ENCODE measurements at regions not wholly inside any gene's neighbourhood (a gene's known extent, or its start where the extent isn't known, plus 50 kb on each side); places are given as distances from the start of the nearest gene placed in this dataset.

GRCh38 chr10:130954326-130954905, 357.1 kb downstream of the TCERG1L start:
- 57% methylated on average over 4 of the region's 8 CpGs; no CpG with 5 or more reads in 1 of the 2 experiments for WGBS, 2 experiments (ENCODE audit: extremely low coverage in 2 of 2, insufficient read length in 1 of 2)
- no peak for DNase-seq

More at GRCh38 chr10:130954326-130954905, 357.1 kb downstream of the TCERG1L start:
- no peaks in the 10 kb centered on the region for H3K79me1 ChIP-seq (ENCODE audit: low read depth in 1 of 2, low read length in 2 of 2)
- no peak overlapping the region for H4K5ac ChIP-seq (ENCODE audit: low read depth, low read length)
- no peak overlapping the region for H3K27ac ChIP-seq (ENCODE audit: insufficient read depth, low read length)
- no peak overlapping the region for H3K4me2 ChIP-seq (ENCODE audit: low read depth, low read length)
- intact Hi-C loops (cut with micrococcal nuclease), result no loop called here
- ATAC-seq (ENCODE audit: low read depth), result no peak
- H3K9me1 ChIP-seq (ENCODE audit: insufficient read depth, low read length), result no peaks in the 10 kb centered on the region
- no peak overlapping the region for H4K8ac ChIP-seq (ENCODE audit: low read depth in 2 of 2, low read length in 2 of 2)
- H2BK15ac ChIP-seq (ENCODE audit: low read depth, low read length), result no peak overlapping the region
- H2AK5ac ChIP-seq (ENCODE audit: low read depth, low read length), result no peak overlapping the region
- H4K20me1 ChIP-seq (ENCODE audit: insufficient read depth, low read length), result no peaks in the 10 kb centered on the region
- H3K4me1 ChIP-seq (ENCODE audit: control insufficient read depth, insufficient read depth, low read length), result no peaks in the 10 kb centered on the region
- no peak for TF ChIP-seq RAD21 (IDR thresholded peaks at IDR 0.05; ENCODE audit: low read length)
- TF ChIP-seq RFX5 (IDR thresholded peaks at IDR 0.05; ENCODE audit: low read depth, low read length), result no peak
- no peak for TF ChIP-seq CTCF (conservative IDR thresholded peaks at IDR 0.05; ENCODE audit: low read depth, low read length)
- no peak for TF ChIP-seq NFE2L2 (IDR thresholded peaks at IDR 0.05; ENCODE audit: low read depth, low read length)
- TF ChIP-seq MAZ (IDR thresholded peaks at IDR 0.05; ENCODE audit: borderline replicate concordance, low read depth, low read length), result no peak
- TF ChIP-seq ELK1 (IDR thresholded peaks at IDR 0.05; ENCODE audit: borderline replicate concordance, low read depth, low read length), result no peak
- no peak for TF ChIP-seq BHLHE40 (IDR thresholded peaks at IDR 0.05; ENCODE audit: low read depth, low read length)
- no peak for TF ChIP-seq USF2 (IDR thresholded peaks at IDR 0.05; ENCODE audit: low read depth, low read length)
- TF ChIP-seq MXI1 (IDR thresholded peaks at IDR 0.05; ENCODE audit: borderline replicate concordance, low read depth, low read length), result no peak
- TF ChIP-seq FOS (IDR thresholded peaks at IDR 0.05; ENCODE audit: low read depth, low read length), result no peak
- no peak for TF ChIP-seq CEBPB (IDR thresholded peaks at IDR 0.05; ENCODE audit: low read depth, low read length)
- no peak for TF ChIP-seq CHD1 (IDR thresholded peaks at IDR 0.05; ENCODE audit: low read depth, low read length)
- no peak for TF ChIP-seq POLR2A (IDR thresholded peaks at IDR 0.05; ENCODE audit: low read depth, low read length)
- no peak for TF ChIP-seq RCOR1 (IDR thresholded peaks at IDR 0.05; ENCODE audit: insufficient replicate concordance, low read length)
- no peak for TF ChIP-seq MAFK (IDR thresholded peaks at IDR 0.05; ENCODE audit: low read depth, low read length)
- TF ChIP-seq SMC3 (IDR thresholded peaks at IDR 0.05; ENCODE audit: low read depth, low read length), result no peak
- H3K9ac ChIP-seq (ENCODE audit: low read depth, low read length), result no peak overlapping the region
- CTCF ChIA-PET, result no interaction called here
- no peak overlapping the region for H3K18ac ChIP-seq (ENCODE audit: low read depth, low read length)
- no peak overlapping the region for H3K4me3 ChIP-seq (ENCODE audit: insufficient read depth, low read depth, low read length)
- H3K14ac ChIP-seq (replicated peaks; ENCODE audit: low read depth, low read length), result no peak overlapping the region
- no peak overlapping the region for H2BK20ac ChIP-seq (ENCODE audit: low read depth, low read length)
- H2BK5ac ChIP-seq (ENCODE audit: low read depth, low read length, poor library complexity, severe bottlenecking), result no peak overlapping the region
- peaks cover 43% of the 10 kb centered on the region for H3K9me3 ChIP-seq (ENCODE audit: control insufficient read depth, insufficient read depth, low read length)
- no TSS peak for BruUV-seq (replicated peaks)
- no peak overlapping the region for H2AFZ ChIP-seq (replicated peaks; ENCODE audit: low read length, poor library complexity)
- H2BK120ac ChIP-seq (ENCODE audit: low read depth, low read length), result no peak overlapping the region
- no peaks in the 10 kb centered on the region for H3K27me3 ChIP-seq (ENCODE audit: control insufficient read depth, insufficient read depth, low read length)
- POLR2A ChIA-PET (ENCODE audit: unreplicated experiment), result no interaction called here
- H3K23ac ChIP-seq (ENCODE audit: low read depth, low read length), result no peak overlapping the region
- H3K4ac ChIP-seq (ENCODE audit: low read depth, low read length), result no peak overlapping the region
- H3K56ac ChIP-seq (ENCODE audit: extremely low read depth, insufficient read depth, low read length), result no peak overlapping the region
- H4K91ac ChIP-seq (ENCODE audit: insufficient read depth, low read depth, low read length), result no peak overlapping the region
- no peak overlapping the region for H2AK9ac ChIP-seq (replicated peaks; ENCODE audit: low read depth, low read length, poor library complexity)
- H3K36me3 ChIP-seq (ENCODE audit: control insufficient read depth, insufficient read depth, low read length), result no peaks in the 10 kb centered on the region
- in situ Hi-C loops (cut with MboI; ENCODE audit: low sequenced_read_pairs), result no loop called here
- dilution Hi-C loops (cut with HindIII; ENCODE audit: low sequenced_read_pairs, unreplicated experiment), result no loop called here
